Liver (tissue), 8 donors: ENCODE measurements at regions not wholly inside any gene's neighbourhood (a gene's known extent, or its start where the extent isn't known, plus 50 kb on each side); places are given as distances from the start of the nearest gene placed in this dataset.

Experiments
- DNase-seq: peaks from one replicate; pipeline ENCODE4 v3.0.0-alpha.2; 2017; ENCODE audit warnings: low spot score
- H3K27ac ChIP-seq, 2 donors: one replicate each; pipeline ENCODE4 v1.7.0; 2013; ENCODE audit warnings: inconsistent platforms in 2 of 2, low read length in 2 of 2, control low read depth in 1 of 2, low read depth in 1 of 2, mild to moderate bottlenecking in 1 of 2
- H3K27me3 ChIP-seq, 4 donors: one replicate each; pipeline versions ENCODE4 v1.6.1 to v1.7.0; 2013; ENCODE audit warnings: low read length in 3 of 4, inconsistent platforms in 1 of 4, mild to moderate bottlenecking in 1 of 4, moderate library complexity in 1 of 4; ENCODE audit not compliant: control insufficient read depth in 4 of 4, insufficient read depth in 4 of 4
- H3K36me3 ChIP-seq, 4 donors: one replicate each; pipeline versions ENCODE4 v1.6.1 to v1.7.0; 2013; ENCODE audit warnings: low read length in 3 of 4, mild to moderate bottlenecking in 3 of 4, low read depth in 1 of 4, moderate library complexity in 1 of 4; ENCODE audit not compliant: control insufficient read depth in 4 of 4, insufficient read depth in 3 of 4
- H3K4me1 ChIP-seq, 4 donors: one replicate each; pipeline versions ENCODE4 v1.6.1 to v1.7.0; 2013; ENCODE audit warnings: low read length in 3 of 4, mild to moderate bottlenecking in 3 of 4, moderate library complexity in 1 of 4; ENCODE audit not compliant: control insufficient read depth in 4 of 4, insufficient read depth in 4 of 4
- H3K4me3 ChIP-seq, 3 donors: one replicate each; pipeline versions ENCODE4 v1.6.1 to v1.7.0; 2013; ENCODE audit warnings: low read length in 3 of 3, control low read depth in 1 of 3, low read depth in 1 of 3, mild to moderate bottlenecking in 1 of 3
- H3K9ac ChIP-seq, 2 donors: one replicate each; pipeline ENCODE4 v1.7.0; 2013; ENCODE audit warnings: low read length in 2 of 2, mild to moderate bottlenecking in 2 of 2, moderate library complexity in 2 of 2, control low read depth in 1 of 2, low read depth in 1 of 2
- H3K9me3 ChIP-seq, 4 donors: one replicate each; pipeline versions ENCODE4 v1.6.1 to v1.7.0; 2013; ENCODE audit warnings: low read length in 3 of 4; ENCODE audit not compliant: control insufficient read depth in 4 of 4
- ATF3 ChIP-seq: IDR thresholded peaks from 2 replicates; pipeline ENCODE4 v1.6.1; 2016; ENCODE audit warnings: antibody characterized with exemption
- CTCF ChIP-seq: fragments of 150-350 bp; IDR thresholded peaks from 2 replicates; pipeline ENCODE4 v1.5.1; 2017; ENCODE audit warnings: improper control_type of control experiment, low read depth, low read length; ENCODE audit not compliant: missing input control
- EGR1 ChIP-seq, 2 donors: IDR thresholded peaks; 2 replicates each; pipeline ENCODE4 v1.6.1; 2016 to 2018; ENCODE audit warnings: antibody characterized with exemption in 2 of 2, low read depth in 2 of 2
- FOXA1 ChIP-seq: IDR thresholded peaks from 2 replicates; pipeline ENCODE4 v1.6.1; 2016; ENCODE audit warnings: antibody characterized with exemption
- GABPA ChIP-seq, 2 donors: IDR thresholded peaks in 1 of 2; conservative IDR thresholded peaks in 1 of 2; 2 replicates each; pipeline ENCODE4 v1.6.1; 2016; ENCODE audit warnings: antibody characterized with exemption in 2 of 2, mild to moderate bottlenecking in 1 of 2, moderate library complexity in 1 of 2
- HNF4A ChIP-seq, 2 donors: conservative IDR thresholded peaks; 2 replicates each; pipeline ENCODE4 v1.6.1; 2016; ENCODE audit warnings: antibody characterized with exemption in 2 of 2, mild to moderate bottlenecking in 2 of 2
- HNF4G ChIP-seq: IDR thresholded peaks from 2 replicates; pipeline ENCODE4 v1.6.1; 2016; ENCODE audit warnings: antibody characterized with exemption
- JUND ChIP-seq, 2 donors: IDR thresholded peaks; 2 replicates each; pipeline ENCODE4 v1.6.1; 2016; ENCODE audit warnings: antibody characterized with exemption in 2 of 2
- MAX ChIP-seq: IDR thresholded peaks from 2 replicates; pipeline ENCODE4 v1.6.1; 2016; ENCODE audit warnings: antibody characterized with exemption
- NR2F2 ChIP-seq: IDR thresholded peaks from 2 replicates; pipeline ENCODE4 v1.6.1; 2016; ENCODE audit warnings: antibody characterized with exemption
- RAD21 ChIP-seq, 2 donors: IDR thresholded peaks; 2 replicates each; pipeline ENCODE4 v1.6.1; 2016; ENCODE audit warnings: antibody characterized with exemption in 2 of 2, mild to moderate bottlenecking in 2 of 2
- REST ChIP-seq: IDR thresholded peaks from 2 replicates; pipeline ENCODE4 v1.6.1; 2016; ENCODE audit warnings: antibody characterized with exemption, mild to moderate bottlenecking
- RXRA ChIP-seq, 2 donors: IDR thresholded peaks; 2 replicates each; pipeline ENCODE4 v1.6.1; 2017 to 2018; ENCODE audit warnings: antibody characterized with exemption in 2 of 2, mild to moderate bottlenecking in 1 of 2
- SP1 ChIP-seq: IDR thresholded peaks from 2 replicates; pipeline ENCODE4 v1.6.1; 2018; ENCODE audit warnings: antibody characterized with exemption, mild to moderate bottlenecking
- TAF1 ChIP-seq: conservative IDR thresholded peaks from 2 replicates; pipeline ENCODE4 v1.6.1; 2016; ENCODE audit warnings: antibody characterized with exemption, mild to moderate bottlenecking
- YY1 ChIP-seq: IDR thresholded peaks from 2 replicates; pipeline ENCODE4 v1.6.1; 2016; ENCODE audit warnings: antibody characterized with exemption, mild to moderate bottlenecking
- WGBS: extraction: QIAGEN DNeasy Blood & Tissue Kit; methylation state at CpG from one replicate; pipeline ENCODE4 v1.1.7; 2013; 5-methylcytosine and 5-hydroxymethylcytosine counted together
- donor health status: healthy.
- donor health status: healthy.
- donor health status: healthy.
- donor health status: healthy.
- donor health status: healthy.

GRCh38 chr9:29648601-29649000, 2075.3 kb upstream of the C9orf72 start:
- no peaks in the 10 kb centered on the region for H3K27me3 ChIP-seq
- no peaks in the 10 kb centered on the region for H3K4me1 ChIP-seq
- H3K9ac ChIP-seq, result no peak overlapping the region
- H3K9me3 ChIP-seq, result no peaks in the 10 kb centered on the region
- TF ChIP-seq HNF4G, result no peak
- TF ChIP-seq YY1, result no peak
- no peak for TF ChIP-seq RAD21 (IDR thresholded peaks at IDR 0.05)
- TF ChIP-seq REST, result no peak
- no peak for TF ChIP-seq RXRA (IDR thresholded peaks at IDR 0.05)
- no peak for TF ChIP-seq EGR1 (IDR thresholded peaks at IDR 0.05; ENCODE audit: low read depth in 2 of 2)
- no peak for TF ChIP-seq JUND (IDR thresholded peaks at IDR 0.05)
- TF ChIP-seq HNF4A (conservative IDR thresholded peaks at IDR 0.05), result no peak
- TF ChIP-seq NR2F2, result no peak
- no peak for TF ChIP-seq ATF3
- TF ChIP-seq MAX, result no peak
- TF ChIP-seq FOXA1, result no peak
- TF ChIP-seq GABPA (IDR thresholded peaks at IDR 0.05 in 1 of 2, conservative IDR thresholded peaks at IDR 0.05 in 1 of 2), result no peak
- TF ChIP-seq TAF1, result no peak
- no peak for TF ChIP-seq SP1
- no peak overlapping the region for H3K27ac ChIP-seq
- no peak for DNase-seq
- no peak overlapping the region for H3K4me3 ChIP-seq
- no peaks in the 10 kb centered on the region for H3K36me3 ChIP-seq

GRCh38 chr9:29656641-29657406, 2083.5 kb upstream of the C9orf72 start:
- Histone ChIP-seq H3K27ac (no peak overlapping the region), H3K27me3 (no peaks in the 10 kb centered on the region), H3K4me1 (no peaks in the 10 kb centered on the region), H3K9ac (no peak overlapping the region), H3K4me3 (no peak overlapping the region), H3K9me3 (no peaks in the 10 kb centered on the region), H3K36me3 (no peaks in the 10 kb centered on the region)
- no peak for DNase-seq
- TF ChIP-seq HNF4A (conservative IDR thresholded peaks at IDR 0.05) (no peak), HNF4G (no peak), GABPA (IDR thresholded peaks at IDR 0.05 in 1 of 2, conservative IDR thresholded peaks at IDR 0.05 in 1 of 2) (no peak), REST (no peak), CTCF (no peak), ATF3 (no peak), YY1 (no peak), SP1 (no peak), EGR1 (IDR thresholded peaks at IDR 0.05; ENCODE audit: low read depth in 2 of 2) (no peak)
- WGBS, result 65% methylated on average over 7 of the region's 7 CpGs
